Non-pigmented ciliary epithelial cell (primary cell): ENCODE measurements at regions not wholly inside any gene's neighbourhood (a gene's known extent, or its start where the extent isn't known, plus 50 kb on each side); places are given as distances from the start of the nearest gene placed in this dataset.

Source experiments
- DNase-seq: peaks from one replicate; pipeline ENCODE4 v3.0.0-alpha.2; 2010; ENCODE audit warnings: low read depth

- no peak for DNase-seq
Observed at GRCh38 chr13:73290844-73291243, 232.0 kb downstream of the KLF5 start.

- no peak for DNase-seq
Observed at GRCh38 chr13:73288596-73288995, 229.8 kb downstream of the KLF5 start.

- DNase-seq, result no peak
Observed at GRCh38 chr13:73287831-73288230, 229.0 kb downstream of the KLF5 start.

- no peak for DNase-seq
Observed at GRCh38 chr13:73286942-73287620, 228.3 kb downstream of the KLF5 start.

GRCh38 chr13:73286177-73286576, 227.4 kb downstream of the KLF5 start:
- no peak for DNase-seq

GRCh38 chr13:73284081-73284874, 225.5 kb downstream of the KLF5 start:
- no peak for DNase-seq

GRCh38 chr13:73283636-73284035, 224.8 kb downstream of the KLF5 start:
- no peak for DNase-seq

GRCh38 chr13:73281746-73282145, 222.9 kb downstream of the KLF5 start:
- no peak for DNase-seq

GRCh38 chr13:73278186-73278585, 219.4 kb downstream of the KLF5 start:
- DNase-seq, result no peak

GRCh38 chr13:73275163-73275562, 216.4 kb downstream of the KLF5 start:
- DNase-seq, result no peak

- peak; percentile 10 for DNase-seq
Observed at GRCh38 chr13:73274147-73274546, 215.3 kb downstream of the KLF5 start.

- DNase-seq, result peak; percentile 89
Observed at GRCh38 chr13:73273745-73274144, 214.9 kb downstream of the KLF5 start.

GRCh38 chr13:73273276-73273675, 214.5 kb downstream of the KLF5 start:
- DNase-seq, result no peak

- DNase-seq, result no peak
Observed at GRCh38 chr13:73272831-73273230, 214.0 kb downstream of the KLF5 start.

GRCh38 chr13:73268306-73268705, 209.5 kb downstream of the KLF5 start:
- DNase-seq, result no peak

GRCh38 chr13:73266640-73267180, 207.9 kb downstream of the KLF5 start:
- DNase-seq, result no peak

GRCh38 chr13:73262862-73263627, 204.2 kb downstream of the KLF5 start:
- DNase-seq, result no peak

- peak; percentile 17 for DNase-seq
Observed at GRCh38 chr13:73261739-73262216, 203.0 kb downstream of the KLF5 start.

- no peak for DNase-seq
Observed at GRCh38 chr13:73259061-73260017, 200.5 kb downstream of the KLF5 start.

- no peak for DNase-seq
Observed at GRCh38 chr13:73258406-73258805, 199.6 kb downstream of the KLF5 start.

- DNase-seq, result no peak
Observed at GRCh38 chr13:73254827-73255226, 196.0 kb downstream of the KLF5 start.
